HG02759 (cell line): ENCODE measurements at regions not wholly inside any gene's neighbourhood (a gene's known extent, or its start where the extent isn't known, plus 50 kb on each side); places are given as distances from the start of the nearest gene placed in this dataset.

ENCODE experiments used
- ATAC-seq: cut with Tn5 transposase; IDR thresholded peaks from one replicate; pipeline ENCODE4 v1.9.1; 2021; ENCODE audit warnings: mild to moderate bottlenecking, moderate library complexity; ENCODE audit not compliant: unreplicated experiment

DNA sequence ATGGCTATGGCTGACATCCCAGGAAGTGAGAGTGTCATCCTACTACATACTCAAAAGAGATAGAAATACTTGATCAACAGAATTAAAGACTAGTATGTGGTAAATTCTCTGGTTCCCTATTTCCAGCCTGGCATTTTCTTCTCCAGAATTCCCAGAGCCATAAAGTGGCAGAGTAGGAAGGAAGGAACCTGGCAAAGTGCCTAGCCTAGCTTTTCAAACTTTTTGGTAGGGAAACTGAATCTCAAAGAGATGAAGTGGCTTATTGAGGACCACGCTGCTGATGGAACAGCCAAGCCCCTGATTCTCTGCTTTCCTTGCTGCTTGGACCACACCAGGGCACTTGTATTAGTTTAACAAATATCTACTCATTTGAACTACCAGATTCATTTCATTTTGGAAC lies 312.4 kb upstream of the RORA start:
- no peak for ATAC-seq

DNA sequence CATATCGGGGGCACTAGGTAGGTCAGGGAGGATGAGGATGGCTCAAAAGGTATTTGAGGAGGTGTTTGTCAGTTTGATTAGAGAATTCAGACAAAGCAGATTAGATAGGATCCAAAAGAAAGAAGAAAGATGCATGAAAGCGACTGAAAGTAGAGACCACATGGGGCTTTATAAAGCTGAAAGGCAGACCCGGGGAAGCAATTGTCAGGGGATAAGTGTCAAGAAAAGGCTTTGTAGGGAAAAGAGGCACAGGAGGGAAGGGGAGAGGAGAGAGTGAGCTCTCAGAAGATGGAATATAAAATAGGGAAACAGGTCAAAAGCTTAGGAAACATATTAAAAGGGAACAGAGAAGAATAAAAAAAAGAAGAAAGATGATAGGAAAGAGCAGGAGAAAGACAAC lies 308.2 kb upstream of the RORA start:
- no peak for ATAC-seq

DNA sequence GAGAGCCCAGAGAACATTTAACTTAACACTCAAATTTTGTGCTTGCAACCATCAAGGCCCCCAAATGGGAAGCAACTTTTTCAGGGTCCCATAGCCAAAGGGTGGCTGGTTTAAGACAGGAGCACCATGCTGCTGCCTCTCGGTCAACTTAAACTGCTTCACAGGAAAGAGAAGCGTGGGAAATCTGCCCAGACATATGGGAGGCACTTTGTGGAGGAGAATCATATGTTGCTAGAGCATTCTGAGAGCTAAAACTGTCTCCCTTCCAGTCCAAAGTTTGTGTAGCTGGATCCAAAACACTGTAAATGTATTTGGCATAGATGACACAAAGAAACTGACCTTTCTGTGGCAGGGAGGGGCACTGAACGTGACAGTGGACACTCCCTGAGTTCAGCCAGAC lies 305.9 kb upstream of the RORA start:
- no peak for ATAC-seq

DNA sequence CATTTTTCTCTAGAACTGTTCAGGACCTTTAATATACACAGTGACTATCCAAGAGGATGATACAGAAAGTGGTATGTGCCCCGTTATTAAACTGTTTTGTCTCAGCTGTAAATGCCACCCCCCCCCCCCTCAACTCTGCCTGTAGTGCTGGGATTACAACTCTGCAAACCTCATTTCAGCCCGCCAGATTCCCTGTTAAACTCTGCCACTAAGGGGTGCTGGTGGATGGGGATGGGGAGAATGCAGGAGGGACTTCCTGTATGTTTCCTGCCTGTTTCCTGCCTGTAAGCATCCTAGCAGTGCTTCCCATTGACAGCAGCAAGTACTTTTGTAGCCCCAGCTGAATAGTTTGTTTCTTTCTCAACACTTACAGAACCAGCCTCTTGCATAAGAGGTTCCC lies 301.7 kb upstream of the RORA start:
- ATAC-seq, result no peak

DNA sequence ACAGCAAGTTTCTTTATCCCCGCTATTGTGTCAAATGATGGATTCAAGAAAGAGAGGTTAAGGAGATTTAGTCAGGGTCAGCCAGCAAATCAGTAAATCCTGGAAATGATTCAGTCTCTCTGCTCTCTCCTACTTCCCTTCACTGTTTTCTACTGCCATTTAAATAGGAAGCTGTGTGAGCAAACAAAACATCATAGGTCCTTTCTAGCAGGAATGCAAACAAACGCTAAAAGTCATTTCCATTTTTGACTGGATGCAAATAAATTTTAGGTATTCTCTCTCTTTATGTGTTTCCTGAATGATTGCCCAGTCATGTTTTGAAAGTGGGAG lies 299.4 kb upstream of the RORA start:
- no peak for ATAC-seq

DNA sequence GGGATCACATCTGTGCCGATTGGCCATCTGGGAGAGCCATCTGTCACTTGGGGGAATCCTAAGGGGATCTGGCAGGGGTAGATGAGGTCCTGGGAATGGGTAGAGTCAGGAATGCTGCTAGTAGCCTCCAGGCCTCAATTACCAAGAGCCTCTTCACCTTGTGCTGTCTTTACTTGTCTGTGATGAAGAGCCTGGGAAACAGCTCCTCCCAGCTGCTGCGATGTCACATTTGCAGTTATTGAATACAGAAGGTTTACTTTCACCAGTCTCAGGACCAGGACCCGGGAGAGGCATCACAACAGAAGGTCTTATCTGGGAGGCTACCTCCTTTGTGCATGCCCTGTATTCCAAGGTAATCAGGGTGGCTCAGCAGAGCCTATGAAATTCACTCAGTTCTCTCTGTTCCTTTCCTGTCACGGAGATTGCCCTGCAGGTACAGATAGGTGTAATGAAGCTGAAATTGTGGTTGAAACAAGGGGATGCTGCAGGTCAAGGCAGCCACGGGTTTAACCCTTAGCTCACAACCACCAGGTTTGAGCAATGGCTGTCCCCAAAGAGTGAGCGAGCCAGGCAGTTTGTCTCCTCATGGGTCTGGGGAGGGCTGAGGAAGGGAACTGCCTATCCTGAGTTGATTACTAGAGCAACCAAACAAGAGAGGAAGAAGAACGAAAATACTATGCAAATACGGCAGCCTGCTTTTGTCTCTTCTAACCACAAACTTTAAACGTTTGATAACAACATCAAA lies 298.9 kb upstream of the RORA start:
- no peak for ATAC-seq

DNA sequence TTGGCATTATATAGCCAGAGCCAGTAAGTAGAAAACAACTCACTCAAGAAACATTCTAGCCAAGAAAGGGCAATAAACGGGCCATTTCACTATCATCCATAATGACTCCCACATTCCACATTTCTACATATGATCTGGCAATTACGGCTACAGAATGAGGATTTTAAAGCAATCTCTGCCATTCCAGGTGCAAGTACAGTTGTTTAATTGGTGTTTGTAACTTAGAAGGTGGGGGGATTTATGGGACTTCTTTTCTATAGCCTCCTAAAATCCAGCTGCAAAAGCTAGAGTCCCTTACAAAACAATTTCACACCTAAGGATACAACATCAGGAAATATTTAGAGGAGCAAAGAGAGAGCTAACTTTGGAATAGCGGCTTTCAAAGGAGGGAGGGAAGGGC lies 295.4 kb upstream of the RORA start:
- no peak for ATAC-seq

DNA sequence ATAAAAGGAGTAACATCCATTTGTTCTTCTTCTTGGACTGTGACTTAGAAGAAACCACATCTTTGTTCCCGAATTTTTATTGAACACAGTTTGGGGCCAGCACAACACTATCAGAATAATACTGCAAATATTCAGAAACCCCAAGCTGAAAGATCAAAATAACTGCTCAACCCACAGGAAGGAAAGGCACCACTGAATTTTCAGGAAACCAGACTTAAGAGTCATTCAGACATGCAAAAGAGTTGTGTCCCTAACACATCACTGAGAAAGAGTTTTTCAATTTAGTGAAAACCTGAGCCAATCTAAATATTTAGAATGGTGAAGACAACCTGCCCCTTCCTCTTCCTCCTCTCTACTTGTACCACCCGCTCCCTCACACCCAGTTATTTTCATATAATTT lies 295.0 kb upstream of the RORA start:
- no peak for ATAC-seq

DNA sequence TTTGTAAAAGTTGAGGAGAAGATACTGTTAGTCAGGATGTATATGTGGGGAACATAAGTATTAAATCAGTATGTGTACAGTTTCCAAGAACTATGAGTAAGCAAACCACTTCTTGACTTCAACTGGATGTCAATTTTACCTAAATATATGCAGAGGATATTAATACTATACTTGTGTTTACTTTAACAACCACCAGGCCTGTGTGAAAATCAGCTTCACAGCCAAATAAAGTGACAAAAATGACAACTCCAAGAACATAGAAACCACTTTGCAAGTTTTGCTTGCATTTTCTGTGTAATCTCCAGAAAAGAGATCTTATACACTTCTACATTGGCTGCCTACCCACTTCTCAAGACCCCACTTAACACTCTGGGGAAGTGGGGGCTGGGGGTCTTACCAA lies 293.3 kb upstream of the RORA start:
- ATAC-seq, result no peak

DNA sequence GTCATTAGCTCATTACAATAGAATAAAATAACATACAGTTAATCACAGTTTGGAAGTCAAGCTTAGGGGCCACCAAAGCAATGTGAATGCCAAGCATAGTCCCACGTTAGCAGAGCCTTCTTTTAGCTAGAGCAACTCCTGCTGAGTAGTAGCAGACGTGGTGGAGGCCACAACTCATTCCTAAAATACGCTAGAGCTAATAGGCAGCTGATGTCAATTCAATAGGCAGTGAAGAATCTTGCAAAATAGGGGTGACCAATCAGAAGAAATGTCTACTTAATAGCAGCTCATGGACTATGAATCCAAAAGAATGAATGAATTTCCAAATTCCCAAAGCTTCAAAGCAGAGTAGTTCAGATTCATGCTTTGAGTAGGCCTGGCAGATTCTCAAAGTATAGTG lies 292.9 kb upstream of the RORA start:
- ATAC-seq, result no peak

DNA sequence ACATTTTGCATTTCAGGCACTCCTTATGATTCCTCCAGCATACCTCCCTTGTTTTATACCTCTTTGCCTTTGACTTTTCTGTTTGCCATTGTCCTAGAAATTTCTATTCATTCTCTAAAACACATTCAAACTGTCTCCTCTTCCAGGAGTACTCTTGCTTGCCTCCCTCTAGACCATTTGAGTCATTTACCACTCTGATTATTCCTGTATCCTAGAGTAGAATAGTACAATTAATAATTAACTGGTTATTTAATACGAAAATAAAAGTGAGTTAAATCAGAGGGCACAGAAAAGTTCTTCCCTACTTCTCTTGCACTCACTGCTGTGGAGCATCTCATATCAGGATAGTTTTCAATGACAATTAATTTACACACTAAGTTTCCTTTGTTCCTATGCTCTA lies 290.2 kb upstream of the RORA start:
- ATAC-seq, result no peak

DNA sequence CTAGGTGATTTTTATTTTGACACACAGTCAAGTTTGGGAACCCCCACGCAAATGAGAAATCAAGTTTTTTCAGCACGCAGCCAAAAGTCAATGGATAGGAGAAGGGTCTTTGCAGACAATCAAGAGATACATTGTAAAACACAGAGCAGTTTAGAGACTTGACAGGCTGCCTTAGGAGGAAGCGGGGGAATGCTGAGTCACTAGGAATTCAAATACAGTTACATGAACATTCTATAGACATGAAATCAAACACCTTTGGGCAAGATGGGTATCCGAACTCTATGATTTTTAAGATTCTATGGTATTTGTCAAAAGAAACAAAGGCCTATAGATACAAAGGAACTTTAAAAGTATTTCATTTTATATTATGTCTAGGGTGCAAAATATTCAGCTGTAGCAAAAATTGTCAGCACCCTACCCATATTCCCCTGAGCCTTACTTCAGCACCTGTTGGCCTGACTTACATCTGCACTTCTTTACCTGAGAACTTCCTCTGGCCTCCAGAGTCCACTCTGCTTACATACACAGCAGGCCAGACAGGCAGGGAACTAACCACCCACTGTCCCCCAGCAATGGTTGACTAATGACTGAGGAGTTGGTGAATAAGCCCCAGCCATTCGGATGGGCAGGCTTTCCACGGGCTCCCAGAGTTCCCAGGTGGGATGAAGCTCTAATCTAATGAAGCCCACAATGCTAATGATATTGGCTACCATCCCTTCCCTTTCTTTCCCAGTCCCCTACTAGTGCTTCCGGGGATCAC lies 289.3 kb upstream of the RORA start:
- ATAC-seq, result no peak

DNA sequence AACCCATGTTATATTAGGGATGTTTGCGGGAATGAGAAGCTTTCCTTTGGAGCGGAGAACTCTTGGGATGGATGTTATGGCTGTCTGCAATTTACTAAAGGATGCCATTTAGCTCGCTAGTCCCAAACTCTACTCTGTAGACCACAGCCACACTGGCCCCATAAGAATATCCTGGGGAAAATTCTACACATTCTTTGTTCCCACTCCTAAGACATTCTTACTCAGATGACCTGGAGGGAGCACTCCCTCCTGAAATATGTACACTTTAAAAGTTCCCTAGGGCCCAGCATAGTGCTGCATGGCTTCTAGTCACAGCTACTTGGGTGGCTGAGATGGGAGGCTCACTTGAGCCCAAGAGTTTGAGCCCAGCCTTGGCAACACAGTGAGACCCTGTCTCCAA lies 288.7 kb upstream of the RORA start:
- ATAC-seq, result no peak

DNA sequence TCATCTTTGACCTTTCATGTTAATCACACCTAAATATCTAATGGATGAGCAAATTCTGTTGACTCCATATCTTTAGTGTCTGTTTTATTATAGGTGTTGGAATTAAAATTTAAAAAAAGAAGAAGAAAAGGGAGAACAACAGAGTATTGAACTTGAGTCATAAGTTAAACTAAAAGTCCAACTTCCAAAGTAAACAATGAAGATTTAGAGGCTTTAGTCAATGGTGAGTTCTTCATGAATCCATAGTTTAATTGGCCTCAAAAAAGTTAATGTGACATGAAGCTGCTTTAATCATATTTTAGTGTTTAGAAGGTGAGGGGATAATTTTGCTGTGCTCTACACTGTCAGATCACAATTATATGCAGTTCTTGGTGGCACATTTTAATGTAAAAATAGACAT lies 288.2 kb upstream of the RORA start:
- ATAC-seq, result no peak

DNA sequence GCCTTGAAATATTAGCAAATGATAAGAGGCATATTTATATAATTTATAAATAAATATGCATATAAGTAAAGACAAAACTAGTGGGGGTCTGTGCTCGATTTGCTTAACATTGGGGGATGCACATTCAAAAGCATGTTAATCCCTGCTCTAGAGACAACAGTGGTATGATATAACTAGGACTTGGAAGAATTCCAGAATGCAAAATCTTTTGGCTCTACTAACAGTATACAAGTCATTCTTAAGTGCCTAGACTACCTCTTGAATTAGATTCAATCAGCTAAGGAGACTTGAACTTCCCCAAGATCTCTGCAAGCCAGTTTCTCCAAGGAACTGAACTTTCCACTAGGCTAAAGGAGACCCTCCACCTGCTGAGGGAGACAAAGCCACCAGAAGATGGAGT lies 282.7 kb upstream of the RORA start:
- ATAC-seq, result no peak

DNA sequence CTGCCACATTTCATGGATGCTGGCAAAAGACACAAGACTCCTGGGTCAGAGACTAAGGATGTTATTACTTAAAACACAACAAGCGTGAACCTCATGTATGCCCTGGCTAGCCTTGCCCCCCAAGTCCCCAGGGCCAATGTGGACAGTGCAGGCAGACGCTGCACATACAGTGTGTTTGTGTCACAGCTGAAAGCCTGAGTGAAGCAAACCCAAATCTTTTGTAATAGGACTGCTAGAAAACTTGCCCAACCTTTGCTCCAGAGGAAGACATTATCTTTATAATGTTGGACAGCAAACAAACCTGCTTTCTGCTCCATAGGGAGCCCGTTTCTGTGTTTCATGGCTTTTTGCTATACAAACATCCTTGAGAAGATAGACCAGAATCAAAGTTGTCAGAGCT lies 282.0 kb upstream of the RORA start:
- no peak for ATAC-seq

DNA sequence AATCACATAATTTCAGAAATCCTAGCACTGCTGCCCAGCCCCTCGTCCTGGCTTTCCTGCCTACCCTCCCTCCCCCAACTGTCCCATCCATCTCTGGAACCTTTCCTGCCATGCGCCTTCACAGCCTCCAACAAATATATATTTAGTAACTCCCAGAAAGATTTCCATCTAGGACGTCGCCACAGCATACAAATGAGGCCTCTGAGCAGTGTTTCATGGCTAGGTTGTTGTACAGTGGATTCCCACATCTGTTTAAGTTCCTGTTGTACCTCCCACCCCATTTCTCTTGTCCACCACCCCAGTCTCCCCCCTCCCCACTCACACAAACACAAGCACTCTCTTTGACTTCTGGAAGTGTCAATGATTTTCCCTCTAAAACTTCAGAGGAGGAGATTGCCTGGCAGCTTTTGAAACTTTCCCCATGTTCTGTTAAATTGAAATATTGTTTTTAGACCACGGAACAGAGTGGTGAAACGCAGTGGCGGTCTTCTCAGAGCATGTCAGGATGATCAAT lies 280.3 kb upstream of the RORA start:
- ATAC-seq, result no peak

DNA sequence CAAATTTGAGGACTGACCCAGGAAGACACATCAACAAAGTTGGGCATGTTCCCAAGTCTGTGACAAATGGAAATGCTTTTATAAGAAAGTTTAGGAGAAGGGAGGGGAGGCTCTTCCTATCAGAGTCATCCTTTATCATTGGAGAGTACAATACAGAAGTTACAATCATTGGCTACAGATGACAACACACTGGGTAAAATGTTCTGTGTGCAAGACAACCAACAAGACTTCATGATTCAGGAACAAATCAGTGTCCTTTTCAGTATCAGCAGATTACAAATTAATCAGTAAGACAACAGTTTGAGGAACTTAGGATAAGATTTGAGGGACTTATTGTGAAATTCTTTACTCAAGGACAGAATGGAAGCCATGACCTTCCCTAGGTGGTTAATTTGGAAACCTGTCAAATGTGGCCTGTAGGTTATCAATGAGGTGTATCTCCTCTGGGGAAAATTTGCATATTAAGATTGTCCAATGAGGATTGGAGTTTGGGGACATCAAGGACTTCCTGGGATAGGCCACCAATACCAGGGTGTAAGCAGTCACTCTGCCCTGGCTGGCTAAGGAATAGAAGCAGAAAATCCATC lies 274.4 kb upstream of the RORA start:
- no peak for ATAC-seq

DNA sequence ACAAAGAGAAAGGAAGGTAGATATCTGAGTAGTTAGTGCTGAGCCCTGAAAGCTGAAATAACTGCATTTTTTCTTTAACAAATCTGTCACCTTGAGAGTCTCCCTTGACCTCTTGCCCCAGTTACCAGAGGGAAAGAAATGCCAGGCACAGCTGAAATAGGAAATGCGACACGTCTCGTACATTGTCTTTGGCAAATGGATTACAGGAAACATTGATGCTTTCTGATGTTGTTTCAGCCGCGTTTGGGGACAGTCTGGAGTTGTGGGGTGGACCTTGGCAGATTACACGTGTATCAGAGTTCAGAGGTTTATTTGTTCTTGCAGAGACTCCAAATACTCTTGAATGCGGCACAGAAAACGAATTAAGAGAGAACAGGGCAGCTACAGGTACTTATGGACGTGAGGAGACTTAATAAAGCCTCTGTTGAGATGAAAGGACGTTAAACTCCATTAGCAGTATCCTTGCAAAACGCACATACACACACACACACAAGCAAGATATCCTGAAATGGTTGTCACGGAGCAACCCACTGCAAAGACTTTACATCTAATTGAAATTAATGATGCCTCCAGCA lies 272.8 kb upstream of the RORA start:
- ATAC-seq, result no peak

DNA sequence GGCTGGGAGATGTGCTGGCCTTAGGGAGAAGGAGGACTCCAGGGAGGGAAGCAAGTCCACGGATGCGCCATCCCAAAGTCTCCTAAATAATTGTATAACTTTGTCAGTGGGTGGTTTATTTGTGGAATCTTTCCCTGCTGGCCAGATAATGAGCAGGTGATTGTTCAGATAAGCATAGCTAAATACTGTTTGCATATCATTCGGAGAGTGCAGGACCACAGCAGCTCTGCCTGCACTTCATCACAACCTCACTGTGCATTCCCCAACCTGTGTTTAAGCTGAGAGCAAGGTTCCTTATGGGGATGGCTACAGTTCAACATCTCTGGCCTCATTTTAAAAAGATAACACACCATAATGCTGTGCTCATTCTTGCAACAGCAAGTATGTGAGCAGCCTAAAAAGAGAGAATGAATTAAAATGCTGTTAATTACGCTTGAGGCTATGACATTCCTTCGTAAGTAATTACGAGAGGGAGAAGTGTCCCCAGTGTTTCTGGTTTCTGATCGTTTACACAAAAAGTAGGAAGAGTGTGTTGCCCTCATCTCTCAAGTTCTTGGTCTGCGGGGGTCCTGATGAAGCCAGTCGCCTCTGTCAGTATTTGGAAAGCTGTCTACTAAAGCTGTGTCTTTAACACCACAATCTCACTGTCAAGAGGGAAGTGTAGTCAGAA lies 272.0 kb upstream of the RORA start:
- no peak for ATAC-seq

DNA sequence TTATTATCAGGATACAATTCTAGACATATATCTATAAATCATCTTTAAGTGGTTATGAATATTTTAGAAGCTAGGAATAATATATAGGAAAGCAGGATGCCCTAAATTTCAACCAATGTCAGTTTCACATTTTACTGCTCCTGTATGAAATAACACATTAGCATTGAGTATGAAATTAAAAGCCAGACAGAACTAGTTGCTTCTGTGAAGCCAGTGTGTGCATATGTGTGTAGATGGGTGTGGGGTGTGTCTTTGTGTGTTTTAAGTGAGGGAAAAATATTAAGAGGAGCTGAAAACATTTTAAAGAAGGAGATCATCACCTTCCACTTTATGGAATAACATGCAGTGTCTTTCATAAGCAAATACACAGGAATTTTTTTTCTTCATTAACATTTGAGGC lies 271.4 kb upstream of the RORA start:
- no peak for ATAC-seq
